Hepatocyte (in vitro differentiated cells): ENCODE measurements at regions not wholly inside any gene's neighbourhood (a gene's known extent, or its start where the extent isn't known, plus 50 kb on each side); places are given as distances from the start of the nearest gene placed in this dataset.

ENCODE experiments used
- DNase-seq: peaks from one replicate; pipeline ENCODE4 v3.0.0-alpha.2; 2016; ENCODE audit warnings: low spot score
- H2AFZ ChIP-seq: fragments of 200-600 bp; sonication (generic); 2 replicates; pipeline ENCODE4 v1.6.0; 2016; ENCODE audit warnings: antibody characterized with exemption, mild to moderate bottlenecking
- H3K27ac ChIP-seq: fragments of 200-600 bp; sonication (generic); 2 replicates; pipeline ENCODE4 v1.5.1; 2016; ENCODE audit warnings: mild to moderate bottlenecking
- H3K27me3 ChIP-seq: fragments of 200-600 bp; sonication (generic); 2 replicates; pipeline ENCODE4 v1.6.1; 2016
- H3K36me3 ChIP-seq: fragments of 200-600 bp; sonication (generic); replicated peaks from 2 replicates; pipeline ENCODE4 v1.5.1; 2016; ENCODE audit warnings: low read depth; ENCODE audit not compliant: insufficient read depth
- H3K4me1 ChIP-seq: fragments of 200-600 bp; sonication (generic); 2 replicates; pipeline ENCODE4 v1.5.1; 2016; ENCODE audit warnings: mild to moderate bottlenecking, moderate library complexity; ENCODE audit not compliant: insufficient read depth
- H3K4me2 ChIP-seq: fragments of 200-600 bp; sonication (generic); 2 replicates; pipeline ENCODE4 v1.6.0; 2016
- H3K4me3 ChIP-seq: fragments of 200-600 bp; sonication (generic); 2 replicates; pipeline ENCODE4 v1.5.1; 2016; ENCODE audit warnings: mild to moderate bottlenecking
- H3K79me2 ChIP-seq: fragments of 200-600 bp; sonication (generic); 2 replicates; pipeline ENCODE4 v1.6.0; 2017; ENCODE audit warnings: mild to moderate bottlenecking
- H3K9me2 ChIP-seq: fragments of 200-600 bp; sonication (generic); replicated peaks from 2 replicates; pipeline ENCODE4 v1.6.0; 2017; ENCODE audit warnings: mild to moderate bottlenecking; ENCODE audit not compliant: insufficient read depth
- H3K9me3 ChIP-seq: fragments of 200-600 bp; sonication (generic); 2 replicates; pipeline ENCODE4 v1.5.1; 2016; ENCODE audit warnings: low read depth, mild to moderate bottlenecking
- H4K20me1 ChIP-seq: fragments of 200-600 bp; sonication (generic); 2 replicates; pipeline ENCODE4 v1.6.0; 2016; ENCODE audit warnings: mild to moderate bottlenecking; ENCODE audit not compliant: insufficient read depth, poor library complexity, severe bottlenecking
- EZH2 ChIP-seq: fragments of 200-600 bp; sonication (generic); IDR thresholded peaks from 2 replicates; pipeline ENCODE4 v1.6.1; 2016; ENCODE audit warnings: antibody characterized with exemption, mild to moderate bottlenecking, borderline replicate concordance
- EZH2phosphoT487 ChIP-seq: fragments of 200-600 bp; sonication (generic); IDR thresholded peaks from one replicate; pipeline ENCODE4 v1.6.1; 2018; ENCODE audit warnings: antibody characterized with exemption, mild to moderate bottlenecking, low read depth, moderate library complexity; ENCODE audit not compliant: unreplicated experiment, severe bottlenecking
- WGBS: methylation state at CpG from one replicate; pipeline ENCODE4 v1.1.6; 2016; ENCODE audit warnings: low lambda C conversion rate; ENCODE audit errors: missing lambda C conversion rate; 5-methylcytosine and 5-hydroxymethylcytosine counted together
- TF ChIP-seq, protein P1 (sequence below): fragments of 200-600 bp; sonication (generic); IDR thresholded peaks from 2 replicates; pipeline ENCODE4 v1.5.1; 2016; ENCODE audit warnings: antibody characterized with exemption, mild to moderate bottlenecking; ENCODE audit not compliant: poor library complexity

DNA sequence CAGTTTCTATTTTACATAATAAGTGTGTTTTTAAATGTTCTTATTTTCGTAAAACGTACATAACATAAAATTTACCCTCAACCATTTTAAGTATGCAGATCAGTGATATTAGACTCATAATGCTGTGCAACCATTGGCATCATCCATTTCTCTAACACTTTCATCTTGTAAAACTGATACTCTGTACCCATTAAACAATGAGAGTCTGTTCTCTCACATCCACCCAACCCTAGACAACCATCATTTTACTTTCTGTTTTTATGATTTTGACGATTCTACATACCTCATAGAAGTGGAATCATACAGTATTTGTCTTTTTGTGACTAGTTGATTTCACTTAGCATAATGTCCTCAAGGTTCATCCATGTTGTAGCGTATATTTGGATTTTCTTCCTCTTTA lies 140.4 kb downstream of the TINAG start:
- no peaks in the 10 kb centered on the region for H3K36me3 ChIP-seq
- no peaks in the 10 kb centered on the region for H3K27me3 ChIP-seq
- WGBS: 85% methylated on average over 4 of the region's 4 CpGs
- no peaks in the 10 kb centered on the region for H3K9me3 ChIP-seq
- no peaks in the 10 kb centered on the region for H3K79me2 ChIP-seq
- H3K9me2 ChIP-seq: no peaks in the 10 kb centered on the region
- no peak overlapping the region for H3K4me2 ChIP-seq
- no peak overlapping the region for H3K27ac ChIP-seq
- no peak overlapping the region for H2AFZ ChIP-seq
- no peak overlapping the region for H3K4me3 ChIP-seq
- no peak for DNase-seq
- no peaks in the 10 kb centered on the region for H3K4me1 ChIP-seq
- TF ChIP-seq EZH2 (no peak), EZH2phosphoT487 (no peak)
- TF ChIP-seq, protein P1, sequence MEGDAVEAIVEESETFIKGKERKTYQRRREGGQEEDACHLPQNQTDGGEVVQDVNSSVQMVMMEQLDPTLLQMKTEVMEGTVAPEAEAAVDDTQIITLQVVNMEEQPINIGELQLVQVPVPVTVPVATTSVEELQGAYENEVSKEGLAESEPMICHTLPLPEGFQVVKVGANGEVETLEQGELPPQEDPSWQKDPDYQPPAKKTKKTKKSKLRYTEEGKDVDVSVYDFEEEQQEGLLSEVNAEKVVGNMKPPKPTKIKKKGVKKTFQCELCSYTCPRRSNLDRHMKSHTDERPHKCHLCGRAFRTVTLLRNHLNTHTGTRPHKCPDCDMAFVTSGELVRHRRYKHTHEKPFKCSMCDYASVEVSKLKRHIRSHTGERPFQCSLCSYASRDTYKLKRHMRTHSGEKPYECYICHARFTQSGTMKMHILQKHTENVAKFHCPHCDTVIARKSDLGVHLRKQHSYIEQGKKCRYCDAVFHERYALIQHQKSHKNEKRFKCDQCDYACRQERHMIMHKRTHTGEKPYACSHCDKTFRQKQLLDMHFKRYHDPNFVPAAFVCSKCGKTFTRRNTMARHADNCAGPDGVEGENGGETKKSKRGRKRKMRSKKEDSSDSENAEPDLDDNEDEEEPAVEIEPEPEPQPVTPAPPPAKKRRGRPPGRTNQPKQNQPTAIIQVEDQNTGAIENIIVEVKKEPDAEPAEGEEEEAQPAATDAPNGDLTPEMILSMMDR: no peak
- no peaks in the 10 kb centered on the region for H4K20me1 ChIP-seq

DNA sequence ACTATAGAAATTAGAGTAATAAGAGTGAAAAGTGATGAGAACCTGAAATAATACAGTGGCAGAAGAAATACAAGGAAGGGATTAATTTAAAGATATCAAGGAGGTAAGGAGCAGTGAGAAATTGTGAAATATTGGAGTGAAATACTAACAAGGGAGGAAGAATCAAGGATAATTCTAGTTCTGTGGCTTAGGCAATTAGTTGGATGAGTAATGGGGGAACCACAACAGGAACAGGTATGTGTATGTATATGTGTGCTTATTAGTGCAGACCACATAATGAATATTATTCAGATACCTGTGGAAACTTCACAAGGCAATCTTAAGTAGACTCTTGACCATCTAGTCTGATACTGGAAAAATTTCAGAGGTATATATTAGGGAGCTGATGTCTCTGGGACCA lies 143.3 kb downstream of the TINAG start:
- no peak overlapping the region for H2AFZ ChIP-seq
- no peak for DNase-seq
- no peak overlapping the region for H3K27ac ChIP-seq

DNA sequence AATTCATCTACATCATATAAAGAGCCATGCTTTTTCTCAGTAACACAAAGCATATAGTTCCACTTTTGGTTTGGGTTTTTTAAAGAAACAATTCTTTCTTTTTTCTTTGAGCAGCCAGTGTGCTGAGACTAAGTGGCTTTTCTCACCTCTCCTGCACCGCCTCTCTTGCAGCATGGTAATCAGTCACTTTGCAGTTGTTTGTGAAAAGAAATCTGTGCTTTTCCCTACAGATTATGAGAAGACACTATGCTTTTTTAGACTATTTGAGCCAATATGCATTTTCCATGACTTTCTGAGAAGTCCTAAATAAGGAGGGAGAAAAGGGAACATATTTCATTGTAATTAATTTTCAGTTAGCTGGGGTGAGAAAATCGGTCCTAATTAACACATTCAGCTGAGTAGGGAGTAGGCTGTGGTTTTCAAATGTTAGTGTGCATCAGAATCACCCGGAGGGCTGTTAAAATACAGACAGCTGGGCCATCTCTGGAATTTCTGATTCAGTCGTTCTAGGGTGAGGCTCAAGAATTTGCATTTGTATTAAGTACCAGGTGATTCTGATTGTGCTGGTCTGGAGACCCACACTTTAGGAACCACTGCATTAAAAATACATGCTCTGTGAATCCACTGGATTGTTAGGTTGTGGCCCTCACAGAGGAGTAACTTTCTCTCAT lies 155.2 kb downstream of the TINAG start:
- Histone ChIP-seq H3K9me3 (no peaks in the 10 kb centered on the region), H3K4me2 (no peak overlapping the region), H3K4me3 (no peak overlapping the region), H3K4me1 (no peaks in the 10 kb centered on the region), H3K79me2 (no peaks in the 10 kb centered on the region), H3K9me2 (no peaks in the 10 kb centered on the region), H4K20me1 (no peaks in the 10 kb centered on the region), H3K27me3 (no peaks in the 10 kb centered on the region), H3K27ac (no peak overlapping the region), H3K36me3 (no peaks in the 10 kb centered on the region), H2AFZ (no peak overlapping the region)
- no peak for DNase-seq
- TF ChIP-seq, protein P1: no peak
- TF ChIP-seq EZH2 (no peak), EZH2phosphoT487 (no peak)
- 61% methylated on average over 4 of the region's 4 CpGs for WGBS

More for the DNA sequence above, 143.3 kb downstream of the TINAG start:
- TF ChIP-seq EZH2: no peak
- TF ChIP-seq, protein P1: no peak
- TF ChIP-seq EZH2phosphoT487: no peak
- H3K4me3 ChIP-seq: no peak overlapping the region
- H3K9me3 ChIP-seq: no peaks in the 10 kb centered on the region
- H4K20me1 ChIP-seq: no peaks in the 10 kb centered on the region
- H3K36me3 ChIP-seq: no peaks in the 10 kb centered on the region
- no peaks in the 10 kb centered on the region for H3K9me2 ChIP-seq
- H3K27me3 ChIP-seq: no peaks in the 10 kb centered on the region
- H3K4me1 ChIP-seq: no peaks in the 10 kb centered on the region
- H3K79me2 ChIP-seq: no peaks in the 10 kb centered on the region
- no peak overlapping the region for H3K4me2 ChIP-seq
